ENCODE measurements at regions not wholly inside any gene's neighbourhood (a gene's known extent, or its start where the extent isn't known, plus 50 kb on each side); places are given as distances from the start of the nearest gene placed in this dataset.
"Not testable (repeated sequence)": the region's sequence is repeated elsewhere in the genome, so short reads cannot be mapped to it uniquely, and the experiment has no call there.

- DNase-seq (ENCODE audit: low spot score): no peak
These were observed 383.9 kb upstream of the DPH6 start for GRCh38 chr15:35929740-35930444.

- DNase-seq (ENCODE audit: low spot score): no peak
These were observed 385.9 kb upstream of the DPH6 start for GRCh38 chr15:35931799-35932341.

GRCh38 chr15:35932531-35932930 is 386.6 kb upstream of the DPH6 start:
- no peak for DNase-seq (ENCODE audit: low spot score)

DNA sequence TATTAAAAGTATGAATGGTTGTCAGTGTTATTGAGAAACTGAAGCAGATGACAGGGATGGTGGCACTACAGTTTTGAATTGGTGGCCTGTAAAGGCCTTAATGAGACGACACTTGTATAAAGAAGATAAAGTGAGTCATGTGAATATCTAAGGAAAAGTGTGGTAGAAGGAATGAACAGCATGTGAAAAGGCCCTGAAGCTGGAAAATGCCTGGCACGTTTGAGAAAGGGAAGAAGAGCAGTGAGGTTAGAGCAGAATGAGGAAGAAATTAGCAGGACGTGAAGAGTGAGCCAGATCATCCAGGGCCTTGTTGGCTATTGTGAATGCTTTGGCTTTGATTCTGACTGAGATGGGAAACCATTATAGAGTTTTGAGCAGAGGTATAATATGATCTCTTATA is 387.6 kb upstream of the DPH6 start:
- DNase-seq (ENCODE audit: low spot score): no peak

DNA sequence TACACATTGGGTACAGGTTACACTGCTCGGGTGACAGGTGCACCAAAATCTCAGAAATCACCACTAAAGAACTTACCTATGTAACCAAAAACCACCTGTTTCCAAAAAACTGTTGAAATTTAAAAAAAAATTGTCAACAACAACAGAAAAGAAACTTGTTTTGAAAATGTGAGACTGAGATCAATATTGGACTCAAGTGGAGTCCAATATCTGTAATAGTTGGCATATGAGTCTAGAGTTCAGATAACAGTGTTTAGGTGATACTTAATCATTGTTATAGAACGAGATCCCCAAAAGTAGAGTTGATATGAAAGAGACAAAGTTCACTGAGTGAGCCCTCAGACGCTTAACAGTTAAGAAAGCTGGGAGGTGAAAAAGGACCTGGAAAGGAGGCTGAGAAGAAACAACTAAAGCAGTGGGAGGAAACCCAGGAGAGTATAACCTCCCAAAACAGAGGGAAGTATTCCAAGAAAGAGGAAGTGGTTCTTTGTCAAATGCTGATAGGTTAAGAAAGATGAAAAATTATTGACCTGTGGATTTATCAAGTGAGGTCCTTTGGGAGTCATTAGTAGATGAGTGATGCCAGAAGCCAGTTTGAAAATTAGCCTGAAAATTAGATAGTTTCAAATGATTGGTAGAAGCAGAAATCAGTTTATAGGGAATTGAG is 388.6 kb upstream of the DPH6 start:
- DNase-seq (ENCODE audit: low spot score): no peak

DNA sequence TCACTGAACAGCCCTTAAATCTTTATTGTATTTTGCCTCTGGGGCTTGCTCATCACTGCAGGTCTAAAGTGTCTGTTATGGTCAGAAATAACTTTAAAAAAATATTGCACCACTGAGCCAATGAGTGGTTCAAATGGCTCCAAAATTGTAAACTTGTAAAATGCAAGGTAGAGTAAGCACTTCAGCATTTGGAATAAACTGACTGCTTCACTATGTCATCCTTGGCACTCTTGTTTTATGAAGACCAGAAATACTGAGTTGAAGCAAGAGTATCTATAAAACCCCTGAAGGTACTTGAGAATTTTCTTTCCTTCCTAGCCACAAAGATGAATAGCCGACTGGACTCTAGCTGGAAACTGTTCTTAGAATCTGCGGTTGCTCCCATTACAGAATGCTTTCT is 390.3 kb upstream of the DPH6 start:
- DNase-seq (ENCODE audit: low spot score): no peak

DNA sequence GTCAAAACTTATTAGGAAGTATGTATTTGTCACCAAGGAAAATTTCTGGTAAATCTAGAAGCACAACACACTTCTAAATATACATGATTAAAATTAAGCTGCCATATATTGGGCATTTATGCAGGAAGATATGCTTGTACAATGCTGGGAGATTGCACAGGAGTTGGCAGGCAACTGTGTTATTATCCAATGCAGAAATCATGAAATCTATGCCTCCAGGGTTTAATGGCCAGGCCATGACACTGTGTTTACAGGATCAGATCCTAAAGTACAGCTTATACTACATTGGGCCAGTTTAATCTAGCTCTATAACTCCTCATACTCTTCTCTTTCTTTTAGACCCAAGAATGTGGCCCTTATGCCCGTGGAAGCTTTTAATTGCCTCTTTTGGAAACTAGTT is 391.4 kb upstream of the DPH6 start:
- no peak for DNase-seq (ENCODE audit: low spot score)

- no peak for DNase-seq (ENCODE audit: low spot score)
These were observed 399.1 kb upstream of the DPH6 start for GRCh38 chr15:35944945-35945585.

DNA sequence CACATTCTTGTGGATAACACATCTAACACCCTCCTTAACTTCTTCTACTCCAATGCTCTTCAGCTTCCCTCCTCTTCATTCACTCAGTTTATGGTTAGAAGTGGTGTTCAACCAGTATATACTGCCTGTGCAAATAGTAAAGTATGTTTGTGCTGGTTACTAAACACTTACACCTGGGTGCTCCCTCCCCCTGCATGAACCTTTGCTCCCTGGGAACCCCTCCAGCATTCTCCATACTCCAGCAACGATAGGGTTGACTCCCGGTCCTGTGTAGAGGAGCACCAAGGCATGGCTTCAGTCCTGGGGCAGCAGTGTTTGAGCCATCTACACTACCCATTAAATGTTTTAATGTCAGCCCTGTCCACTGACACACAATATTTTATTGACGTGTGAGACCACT is 407.5 kb upstream of the DPH6 start:
- no peak for DNase-seq (ENCODE audit: low spot score)

DNA sequence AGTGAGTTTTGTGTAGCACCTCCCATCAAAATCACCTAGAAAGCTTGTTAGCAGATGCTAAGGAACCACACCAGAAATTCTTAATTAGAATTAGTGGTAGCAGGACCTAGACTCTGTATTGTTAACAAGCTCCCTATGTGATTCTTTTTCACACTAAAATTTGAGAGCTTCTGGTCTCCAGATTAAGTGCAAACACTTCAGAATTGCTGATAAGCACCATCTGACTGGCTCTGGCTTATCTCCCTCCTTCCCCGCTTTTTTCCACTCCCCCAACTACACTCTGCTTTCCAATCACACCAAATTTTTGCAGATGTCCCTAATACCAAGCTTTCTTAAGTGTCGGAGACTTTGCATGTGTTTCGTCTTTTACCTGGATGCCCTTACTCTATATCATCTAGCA is 410.1 kb upstream of the DPH6 start:
- no peak for DNase-seq (ENCODE audit: low spot score)

GRCh38 chr15:35958021-35958420 is 412.1 kb upstream of the DPH6 start:
- DNase-seq (ENCODE audit: low spot score): no peak

GRCh38 chr15:35958975-35959374 is 413.0 kb upstream of the DPH6 start:
- DNase-seq (ENCODE audit: low spot score): no peak

- DNase-seq (ENCODE audit: low spot score): no peak
These were observed 417.4 kb upstream of the DPH6 start for GRCh38 chr15:35963326-35963725.

- no peak for DNase-seq (ENCODE audit: low spot score)
These were observed 420.8 kb upstream of the DPH6 start for GRCh38 chr15:35966781-35967180.

GRCh38 chr15:35967968-35968367 is 422.0 kb upstream of the DPH6 start:
- DNase-seq (ENCODE audit: low spot score): not testable (repeated sequence)

DNA sequence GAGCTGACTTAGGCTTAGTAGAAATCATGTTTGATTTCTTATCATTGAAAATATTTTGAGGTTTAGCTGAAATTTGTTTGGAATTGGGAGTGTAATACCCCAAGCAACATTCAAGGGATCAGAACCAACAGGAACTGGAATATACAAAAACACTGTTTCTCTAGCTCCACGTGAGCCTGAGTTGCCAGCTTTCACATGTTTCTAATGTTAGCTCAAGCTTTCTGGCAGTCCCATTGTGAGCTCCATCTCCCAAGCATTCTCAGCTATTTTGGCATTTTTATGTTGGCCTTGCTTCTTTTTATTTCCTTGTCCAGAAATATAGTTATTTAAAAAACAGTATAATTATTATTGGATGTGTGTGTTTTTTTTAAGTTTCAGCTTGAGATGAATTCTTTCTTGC is 427.1 kb upstream of the DPH6 start:
- DNase-seq (ENCODE audit: low spot score): no peak

GRCh38 chr15:35974052-35974451 is 428.1 kb upstream of the DPH6 start:
- no peak for DNase-seq (ENCODE audit: low spot score)

GRCh38 chr15:35975941-35976340 is 430.0 kb upstream of the DPH6 start:
- no peak for DNase-seq (ENCODE audit: low spot score)

GRCh38 chr15:35979608-35980007 is 433.6 kb upstream of the DPH6 start:
- DNase-seq (ENCODE audit: low spot score): no peak

- DNase-seq (ENCODE audit: low spot score): no peak
These were observed 434.8 kb upstream of the DPH6 start for GRCh38 chr15:35980719-35981118.

DNA sequence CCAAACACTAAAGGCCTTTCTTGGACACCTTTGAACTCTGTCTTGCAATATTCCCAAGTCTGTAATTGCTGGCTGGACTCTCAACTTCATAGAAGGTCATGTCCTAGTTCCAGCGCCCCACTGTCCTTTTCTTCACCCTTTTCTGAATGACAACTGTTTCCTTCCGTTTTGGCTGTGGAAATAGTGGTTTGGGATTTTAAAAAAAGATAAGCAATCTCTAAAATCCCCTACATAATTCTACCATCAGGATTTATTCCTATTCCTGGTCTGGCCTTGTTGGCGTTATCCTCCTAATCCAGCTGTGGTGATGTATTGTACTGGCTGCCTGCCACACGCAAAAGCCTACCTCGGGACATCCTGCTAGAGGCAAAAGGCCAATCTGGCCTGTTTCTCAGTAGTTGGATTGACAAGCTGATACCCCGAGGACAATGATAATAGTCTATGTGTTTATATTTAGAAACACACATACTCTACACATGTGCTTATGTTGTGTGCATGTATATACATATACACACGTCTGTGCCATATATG is 440.3 kb upstream of the DPH6 start:
- DNase-seq (ENCODE audit: low spot score): no peak

GRCh38 chr15:35987056-35987455 is 441.1 kb upstream of the DPH6 start:
- no peak for DNase-seq (ENCODE audit: low spot score)

DNA sequence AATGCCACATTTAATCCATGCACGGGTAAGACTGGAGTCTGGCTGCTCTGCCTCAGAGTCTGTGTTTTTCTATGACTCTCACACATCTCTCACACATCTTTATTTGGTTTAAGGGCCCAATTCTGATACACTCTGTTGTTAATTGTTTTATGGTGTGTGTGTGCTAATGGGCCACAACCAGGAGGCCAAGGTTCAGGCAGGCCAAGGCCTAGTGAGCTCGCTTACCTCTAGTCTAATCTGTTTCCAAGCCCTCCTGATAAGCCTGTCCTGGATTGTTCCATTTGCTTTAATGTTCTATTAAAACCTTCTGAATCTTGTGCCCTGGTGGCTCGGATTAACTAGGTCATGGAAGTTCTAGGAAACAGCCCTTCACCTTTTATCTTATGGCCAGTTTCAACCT is 445.4 kb upstream of the DPH6 start:
- DNase-seq (ENCODE audit: low spot score): no peak
